Adrenal gland (tissue), 9 donors: ENCODE measurements at regions not wholly inside any gene's neighbourhood (a gene's known extent, or its start where the extent isn't known, plus 50 kb on each side); places are given as distances from the start of the nearest gene placed in this dataset.

Source experiments
- DNase-seq, 7 donors: peaks; one replicate each; pipeline ENCODE4 v3.0.0-alpha.2; 2019 to 2020
- H3K27ac ChIP-seq, 5 donors: fragments of 200-600 bp; sonication (generic) in 4 of 5; 1 replicate in 3 of 5; 2 replicates in 2 of 5; pipeline versions ENCODE4 v1.5.1 to v1.8.0; 2016 to 2020; ENCODE audit warnings: mild to moderate bottlenecking in 1 of 5
- H3K27me3 ChIP-seq: fragments of 200-600 bp; 2 replicates; pipeline ENCODE4 v1.8.0; 2021
- H3K36me3 ChIP-seq, 2 donors: fragments of 200-600 bp; replicated peaks in 1 of 2; 1 replicate in 1 of 2; 2 replicates in 1 of 2; pipeline versions ENCODE4 v1.5.1 to v1.8.0; 2018 to 2022
- H3K4me1 ChIP-seq, 2 donors: fragments of 200-600 bp; replicated peaks in 1 of 2; 1 replicate in 1 of 2; 2 replicates in 1 of 2; pipeline versions ENCODE4 v1.5.1 to v1.8.0; 2018 to 2021
- H3K4me3 ChIP-seq, 4 donors: fragments of 200-600 bp; sonication (generic) in 3 of 4; one replicate each; pipeline ENCODE4 v1.5.1; 2016 to 2018
- H3K9me3 ChIP-seq, 3 donors: fragments of 200-600 bp; sonication (generic) in 1 of 3; replicated peaks in 1 of 3; 1 replicate in 2 of 3; 2 replicates in 1 of 3; pipeline versions ENCODE4 v1.5.1 to v1.8.0; 2016 to 2021
- CTCF ChIP-seq, 6 experiments: fragments of 450-650 bp in 4 of 6; fragments of 200-600 bp in 2 of 6; sonication (generic) in 1 of 6; IDR thresholded peaks; 1 replicate in 5 of 6; 2 replicates in 1 of 6; pipeline versions ENCODE4 v1.5.1 to v1.8.0; 2016 to 2021; ENCODE audit warnings: antibody characterized with exemption in 6 of 6, mild to moderate bottlenecking in 2 of 6, moderate library complexity in 1 of 6
- POLR2A ChIP-seq, 2 donors: fragments of 450-650 bp; IDR thresholded peaks; one replicate each; pipeline ENCODE4 v1.6.1; 2017; ENCODE audit warnings: antibody characterized with exemption in 2 of 2, mild to moderate bottlenecking in 2 of 2, moderate library complexity in 1 of 2
- WGBS, 4 donors: extraction: QIAGEN DNeasy Blood & Tissue Kit in 2 of 4; methylation state at CpG; one replicate each; pipeline versions ENCODE4 v1.1.5 to v1.1.7; 2013 to 2017; 5-methylcytosine and 5-hydroxymethylcytosine counted together
- intact Hi-C, 2 donors: fragments of 100-400 bp; cut with DNase I; formaldehyde crosslinking; loops; one replicate each; pipeline versions ENCODE4 v1.14.1 to v1.15.0; 2022 to 2023
- donor health status: healthy with polysubstance abuse.
- donor health status: Bipolar disorder and iron deficiency.
- donor health status: DM: yes; HTN: yes; CAD: no.
- donor health status: DM: no; HTN: no; CAD: no.
- donor health status: DM: no; HTN: no; CAD: no.

DNA sequence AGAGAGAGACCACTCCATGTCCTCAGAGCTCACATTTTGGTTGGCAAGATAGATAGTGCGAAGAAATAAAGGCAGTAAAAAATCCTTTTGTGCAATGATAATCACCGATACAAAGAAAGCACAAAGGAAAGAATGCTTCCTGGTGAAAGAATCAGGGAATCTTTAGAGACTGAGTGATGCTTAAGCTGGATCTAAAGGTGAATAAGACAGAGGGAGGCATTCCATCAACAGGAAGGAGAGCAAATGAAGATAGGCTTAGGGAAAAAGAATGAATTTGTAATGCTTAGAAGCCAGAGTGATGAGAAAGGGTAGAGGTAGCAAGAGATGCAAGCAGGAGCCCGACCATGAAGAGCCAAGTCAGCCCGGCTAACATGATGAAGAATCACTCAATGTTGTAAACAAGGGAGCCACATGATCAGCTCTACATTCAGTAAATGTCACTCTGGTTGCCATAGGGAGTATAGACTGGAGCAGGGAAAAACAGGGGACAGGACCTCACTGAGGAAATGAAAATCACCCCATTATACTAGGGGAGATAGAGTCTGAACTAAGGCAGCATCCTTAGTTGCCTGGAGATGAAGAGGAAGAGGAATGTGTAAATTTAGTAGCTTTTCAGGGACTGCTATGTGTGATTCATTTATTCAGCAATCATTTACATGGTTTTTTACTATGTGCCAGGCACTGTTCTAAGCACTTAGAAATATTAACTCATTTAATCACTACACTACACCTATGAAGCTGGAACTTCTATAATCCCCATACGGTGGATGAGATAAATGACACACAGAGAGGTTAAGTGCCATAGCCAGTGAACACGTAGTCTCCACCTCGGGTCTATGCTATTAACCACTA lies 402.6 kb upstream of the NFIA start:
- H3K27me3 ChIP-seq: no peaks in the 10 kb centered on the region
- no peak overlapping the region for H3K4me3 ChIP-seq
- no peaks in the 10 kb centered on the region for H3K4me1 ChIP-seq
- DNase-seq: no peak
- no peak for TF ChIP-seq POLR2A (IDR thresholded peaks at IDR 0.05)
- TF ChIP-seq CTCF (IDR thresholded peaks at IDR 0.05): no peak
- WGBS, 4 donors: 74 to 83% (median 78%) methylated on average over 7 of the region's 7 CpGs
- intact Hi-C loops: no loop called here
- no peak overlapping the region for H3K27ac ChIP-seq
- no peaks in the 10 kb centered on the region for H3K36me3 ChIP-seq
- H3K9me3 ChIP-seq: no peaks in the 10 kb centered on the region

DNA sequence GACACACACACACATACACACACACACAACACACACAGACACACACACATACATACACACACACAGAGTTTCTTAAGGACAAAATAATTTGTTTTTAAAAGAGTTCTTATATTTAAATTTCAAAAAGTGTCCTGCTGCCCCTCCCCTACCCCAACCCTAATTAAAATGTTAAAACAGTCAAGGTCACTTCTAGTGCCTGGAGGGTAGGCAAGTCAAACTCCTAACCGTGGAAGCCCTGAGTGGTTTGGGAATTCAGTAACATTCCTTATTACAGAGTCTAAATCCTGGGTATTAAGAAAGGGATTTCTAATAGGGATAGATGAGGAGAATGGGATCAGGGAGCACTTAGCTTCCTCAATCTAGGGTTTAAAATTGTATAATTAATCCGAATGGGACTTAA lies 403.6 kb upstream of the NFIA start:
- 57 to 76% (median 66%) methylated on average over 2 of the region's 2 CpGs for WGBS, 4 donors
- TF ChIP-seq POLR2A (IDR thresholded peaks at IDR 0.05) (no peak), CTCF (IDR thresholded peaks at IDR 0.05) (no peak)
- intact Hi-C loops: no loop called here

GRCh38 chr1:60678391-60678790 lies 404.0 kb upstream of the NFIA start:
- intact Hi-C loops: no loop called here
- Histone ChIP-seq H3K27me3 (no peaks in the 10 kb centered on the region), H3K27ac (no peak overlapping the region), H3K36me3 (no peaks in the 10 kb centered on the region), H3K4me3 (no peak overlapping the region), H3K4me1 (no peaks in the 10 kb centered on the region), H3K9me3 (no peaks in the 10 kb centered on the region)
- no peak for DNase-seq
- no peak for TF ChIP-seq POLR2A (IDR thresholded peaks at IDR 0.05)
- no peak for TF ChIP-seq CTCF (IDR thresholded peaks at IDR 0.05)
- WGBS, 4 donors: 35 to 52% (median 43%) methylated on average over 3 of the region's 3 CpGs

More for the DNA sequence above, 403.6 kb upstream of the NFIA start:
- H3K36me3 ChIP-seq: no peaks in the 10 kb centered on the region
- no peak overlapping the region for H3K4me3 ChIP-seq
- no peaks in the 10 kb centered on the region for H3K9me3 ChIP-seq
- no peaks in the 10 kb centered on the region for H3K4me1 ChIP-seq
- no peak for DNase-seq
- no peak overlapping the region for H3K27ac ChIP-seq
- no peaks in the 10 kb centered on the region for H3K27me3 ChIP-seq

- Histone ChIP-seq H3K4me3 (no peak overlapping the region), H3K36me3 (no peaks in the 10 kb centered on the region), H3K27ac (no peak overlapping the region), H3K4me1 (no peaks in the 10 kb centered on the region), H3K27me3 (no peaks in the 10 kb centered on the region), H3K9me3 (no peaks in the 10 kb centered on the region)
- TF ChIP-seq POLR2A (IDR thresholded peaks at IDR 0.05): no peak
- no peak for TF ChIP-seq CTCF (IDR thresholded peaks at IDR 0.05)
- WGBS, 4 donors: 86 to 96% (median 95%) methylated on average over 2 of the region's 2 CpGs
- intact Hi-C loops: no loop called here
- DNase-seq: no peak
Observed at GRCh38 chr1:60672449-60672848, 409.9 kb upstream of the NFIA start.
